Endodermal cell (in vitro differentiated cells): ENCODE measurements at regions not wholly inside any gene's neighbourhood (a gene's known extent, or its start where the extent isn't known, plus 50 kb on each side); places are given as distances from the start of the nearest gene placed in this dataset.
A peak's percentile ranks its signal among the peaks of the same experiment; 100 is the strongest.
"Not testable (repeated sequence)": the region's sequence is repeated elsewhere in the genome, so short reads cannot be mapped to it uniquely, and the experiment has no call there.

ENCODE experiments used
- DNase-seq: peaks from one replicate; pipeline ENCODE4 v3.0.0-alpha.2; 2017
- H3K27ac ChIP-seq: 2 replicates; pipeline ENCODE4 v1.5.1; 2013; ENCODE audit warnings: mild to moderate bottlenecking, low read depth, low read length, moderate library complexity
- H3K27me3 ChIP-seq: 2 replicates; pipeline ENCODE4 v1.6.1; 2013; ENCODE audit warnings: mild to moderate bottlenecking, low read length, moderate library complexity; ENCODE audit not compliant: insufficient read depth, control insufficient read depth, poor library complexity, severe bottlenecking
- H3K36me3 ChIP-seq: 2 replicates; pipeline ENCODE4 v1.7.0; 2013; ENCODE audit warnings: mild to moderate bottlenecking, low read length, moderate library complexity; ENCODE audit not compliant: control insufficient read depth, insufficient read depth
- H3K4me1 ChIP-seq: one replicate; pipeline ENCODE4 v1.7.0; 2013; ENCODE audit warnings: low read length; ENCODE audit not compliant: control insufficient read depth, insufficient read depth
- H3K4me3 ChIP-seq: 2 replicates; pipeline ENCODE4 v1.5.1; 2013; ENCODE audit warnings: mild to moderate bottlenecking, low read length, moderate library complexity
- H3K9ac ChIP-seq: 2 replicates; pipeline ENCODE4 v1.6.1; 2013; ENCODE audit warnings: mild to moderate bottlenecking, low read length, moderate library complexity; ENCODE audit not compliant: poor library complexity, severe bottlenecking; ENCODE audit errors: extremely low read depth
- H3K9me3 ChIP-seq: 2 replicates; pipeline ENCODE4 v1.6.1; 2013; ENCODE audit warnings: mild to moderate bottlenecking, low read length, moderate library complexity; ENCODE audit not compliant: control insufficient read depth
- H3K27ac Mint-ChIP-seq: 2 replicates; pipeline ENCODE4 v1.8.0; 2020; ENCODE audit warnings: mixed read lengths
- H3K27me3 Mint-ChIP-seq: 2 replicates; pipeline ENCODE4 v1.8.0; 2021; ENCODE audit warnings: mild to moderate bottlenecking, mixed read lengths; ENCODE audit not compliant: insufficient read depth
- H3K36me3 Mint-ChIP-seq: 2 replicates; pipeline ENCODE4 v1.8.0; 2020; ENCODE audit warnings: low read depth, mixed read lengths
- H3K4me1 Mint-ChIP-seq: 2 replicates; pipeline ENCODE4 v1.8.0; 2020; ENCODE audit warnings: mixed read lengths
- H3K4me3 Mint-ChIP-seq: 2 replicates; pipeline ENCODE4 v1.8.0; 2020; ENCODE audit warnings: mild to moderate bottlenecking, moderate library complexity, mixed read lengths
- H3K9me3 Mint-ChIP-seq: 2 replicates; pipeline ENCODE4 v1.8.0; 2020; ENCODE audit warnings: mild to moderate bottlenecking, mixed read lengths
- WGBS, 2 experiments: methylation state at CpG; one replicate each; pipeline versions ENCODE4 v1.1.5 to v1.1.7; 2013; ENCODE audit warnings: missing lambda C conversion rate in 2 of 2, mixed read lengths in 1 of 2; ENCODE audit not compliant: insufficient coverage in 1 of 2, insufficient read length in 1 of 2; 5-methylcytosine and 5-hydroxymethylcytosine counted together

DNA sequence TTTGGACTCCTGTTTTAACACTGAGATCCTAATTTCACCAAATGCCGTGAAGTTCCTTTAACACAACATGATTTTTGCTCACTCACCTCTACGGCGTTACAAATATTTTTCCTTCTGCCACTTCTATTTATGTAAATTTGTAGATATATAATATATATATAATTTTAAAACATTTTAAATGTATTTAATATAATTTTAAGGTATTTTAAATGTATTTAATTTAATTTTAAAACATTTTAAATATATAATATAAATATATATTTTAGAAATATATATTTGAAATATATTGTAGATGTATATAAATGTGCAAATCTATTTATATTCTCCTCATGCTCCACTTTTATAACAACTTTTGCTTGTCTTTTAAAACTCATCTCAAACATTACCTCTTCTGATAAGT is 1883.5 kb downstream of the KHDRBS2 start:
- not testable (repeated sequence) for DNase-seq, H3K27me3 ChIP-seq, H3K36me3 Mint-ChIP-seq, H3K36me3 ChIP-seq, H3K4me1 ChIP-seq, H3K4me3 ChIP-seq, H3K27ac ChIP-seq, H3K27ac Mint-ChIP-seq, H3K9ac ChIP-seq, H3K4me1 Mint-ChIP-seq, H3K9me3 ChIP-seq, H3K27me3 Mint-ChIP-seq, H3K9me3 Mint-ChIP-seq, H3K4me3 Mint-ChIP-seq
- WGBS, 2 experiments = 100% methylated on average over 2 of the region's 3 CpGs; no CpG with 5 or more reads in 1 of the 2 experiments

GRCh38 chr6:60395261-60395660 is 1890.8 kb downstream of the KHDRBS2 start:
- not testable (repeated sequence) for H3K27ac Mint-ChIP-seq, H3K4me1 ChIP-seq
- 95 to 100% methylated on average over 1 of the region's 7 CpGs for WGBS, 2 experiments

GRCh38 chr6:60392969-60393368 is 1893.1 kb downstream of the KHDRBS2 start:
- not testable (repeated sequence) for DNase-seq, H3K4me3 Mint-ChIP-seq, H3K4me1 ChIP-seq, H3K27ac Mint-ChIP-seq, H3K36me3 Mint-ChIP-seq, H3K27ac ChIP-seq, H3K27me3 Mint-ChIP-seq, H3K27me3 ChIP-seq, H3K36me3 ChIP-seq, H3K9me3 ChIP-seq, H3K9ac ChIP-seq, H3K9me3 Mint-ChIP-seq
- 88 to 93% methylated on average over 1 to 4 of the region's 4 CpGs for WGBS, 2 experiments
- peak overlapping the region; percentile 49 for H3K4me3 ChIP-seq
- peaks cover 11% of the 10 kb centered on the region for H3K4me1 Mint-ChIP-seq

More at GRCh38 chr6:60395261-60395660, 1890.8 kb downstream of the KHDRBS2 start:
- not testable (repeated sequence) for H3K4me3 ChIP-seq, H3K27ac ChIP-seq, DNase-seq, H3K27me3 ChIP-seq, H3K9ac ChIP-seq, H3K9me3 ChIP-seq, H3K4me3 Mint-ChIP-seq, H3K9me3 Mint-ChIP-seq, H3K36me3 Mint-ChIP-seq, H3K27me3 Mint-ChIP-seq, H3K36me3 ChIP-seq
- peaks cover 13% of the 10 kb centered on the region for H3K4me1 Mint-ChIP-seq

- H3K4me1 Mint-ChIP-seq = peaks cover 11% of the 10 kb centered on the region
- DNase-seq, H3K36me3 Mint-ChIP-seq, H3K9ac ChIP-seq, H3K27me3 Mint-ChIP-seq, H3K4me3 Mint-ChIP-seq, H3K4me3 ChIP-seq, H3K36me3 ChIP-seq, H3K27ac Mint-ChIP-seq, H3K27me3 ChIP-seq, H3K4me1 ChIP-seq, H3K9me3 ChIP-seq, H3K9me3 Mint-ChIP-seq, H3K27ac ChIP-seq: not testable (repeated sequence)
- 83 to 94% methylated on average over 1 to 3 of the region's 3 CpGs for WGBS, 2 experiments
These were observed 1896.9 kb downstream of the KHDRBS2 start for GRCh38 chr6:60389094-60389493.

DNA sequence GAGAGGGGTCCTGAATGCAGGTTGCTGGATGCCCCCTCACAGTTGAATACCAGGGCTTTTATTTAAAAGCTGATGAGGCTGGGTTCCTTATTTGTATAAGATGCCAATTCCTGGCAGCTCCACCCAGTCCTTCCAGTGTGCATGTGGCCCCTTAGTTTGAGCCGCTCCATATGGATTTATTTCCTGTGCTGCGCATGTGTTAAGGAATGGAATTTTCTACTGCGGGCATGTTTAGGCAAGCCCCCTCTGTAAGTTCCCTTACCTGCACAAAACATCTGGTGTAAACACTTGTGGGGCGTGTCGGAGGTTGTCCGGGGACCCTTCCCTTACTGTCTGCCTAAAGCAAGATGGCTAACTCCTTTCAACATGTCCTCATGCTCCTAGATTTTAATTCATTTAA is 1901.4 kb downstream of the KHDRBS2 start:
- not testable (repeated sequence) for H3K4me3 ChIP-seq, H3K9me3 ChIP-seq, H3K4me1 Mint-ChIP-seq, H3K27me3 ChIP-seq, H3K4me3 Mint-ChIP-seq, H3K27ac Mint-ChIP-seq, H3K9ac ChIP-seq, H3K27ac ChIP-seq, H3K36me3 ChIP-seq, H3K9me3 Mint-ChIP-seq, DNase-seq, H3K4me1 ChIP-seq, H3K36me3 Mint-ChIP-seq
- 98% methylated on average over 3 of the region's 6 CpGs; no CpG with 5 or more reads in 1 of the 2 experiments for WGBS, 2 experiments
- peaks cover 25% of the 10 kb centered on the region for H3K27me3 Mint-ChIP-seq

DNA sequence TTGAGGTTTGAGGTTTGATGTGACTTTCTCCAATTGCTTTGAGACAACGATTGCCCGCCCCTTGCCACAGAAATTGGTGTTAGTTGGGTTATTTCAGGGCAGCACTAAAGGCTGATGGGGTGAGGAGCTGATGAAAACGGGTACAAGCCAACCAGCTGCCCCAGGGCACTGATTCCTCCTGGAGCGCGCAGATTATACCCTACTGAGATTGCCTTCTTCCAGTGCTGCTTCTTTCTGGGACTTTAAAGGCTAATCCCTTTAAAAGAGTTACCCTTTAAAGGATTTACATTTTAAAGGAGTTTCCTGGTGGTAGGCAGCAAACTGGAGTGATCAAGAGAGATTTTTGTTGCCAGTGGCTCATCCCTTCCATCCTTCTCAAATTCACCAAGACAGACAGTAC is 1903.3 kb downstream of the KHDRBS2 start:
- H3K27me3 ChIP-seq, H3K9ac ChIP-seq, H3K27ac Mint-ChIP-seq, H3K27ac ChIP-seq, H3K4me3 ChIP-seq, H3K9me3 Mint-ChIP-seq, H3K4me3 Mint-ChIP-seq, H3K36me3 Mint-ChIP-seq, H3K9me3 ChIP-seq, H3K4me1 ChIP-seq, H3K36me3 ChIP-seq: not testable (repeated sequence)
- H3K27me3 Mint-ChIP-seq = peaks cover 30% of the 10 kb centered on the region
- peak; percentile 44 for DNase-seq
- peaks cover 10% of the 10 kb centered on the region for H3K4me1 Mint-ChIP-seq
- 48 to 80% methylated on average over 1 to 5 of the region's 5 CpGs for WGBS, 2 experiments

DNA sequence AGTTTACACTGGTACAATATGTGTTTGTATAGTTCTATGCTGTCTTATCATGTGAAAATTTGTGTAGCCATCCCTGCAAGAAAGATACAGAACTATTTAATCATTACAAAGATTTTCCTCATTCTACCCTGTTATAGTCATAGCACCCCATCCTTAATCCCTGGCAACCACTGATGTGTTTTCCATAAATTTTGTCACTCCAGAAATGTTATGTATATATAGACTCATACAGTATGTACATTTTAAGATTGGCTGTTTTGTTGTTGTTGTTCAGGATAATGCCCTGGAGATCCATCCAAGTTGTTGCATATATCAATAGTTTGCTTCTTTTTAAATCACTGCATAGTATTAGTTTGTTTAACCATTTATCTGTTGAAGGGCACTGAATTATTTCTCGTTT is 1911.9 kb downstream of the KHDRBS2 start:
- H3K9ac ChIP-seq, H3K27ac ChIP-seq, H3K27me3 Mint-ChIP-seq, H3K36me3 ChIP-seq, H3K27me3 ChIP-seq, H3K4me3 Mint-ChIP-seq, H3K9me3 Mint-ChIP-seq, H3K27ac Mint-ChIP-seq, H3K4me1 Mint-ChIP-seq, DNase-seq, H3K36me3 Mint-ChIP-seq, H3K4me1 ChIP-seq, H3K4me3 ChIP-seq, H3K9me3 ChIP-seq: not testable (repeated sequence)
- 90% methylated on average over 1 of the region's 1 CpG; no CpG with 5 or more reads in 1 of the 2 experiments for WGBS, 2 experiments
